OCI-LY7 (cell line): ENCODE measurements at regions not wholly inside any gene's neighbourhood (a gene's known extent, or its start where the extent isn't known, plus 50 kb on each side); places are given as distances from the start of the nearest gene placed in this dataset.
"Not testable (repeated sequence)": the region's sequence is repeated elsewhere in the genome, so short reads cannot be mapped to it uniquely, and the experiment has no call there.

Source experiments
- BruUV-seq: library from RNA; stranded (reverse); fragments of 400-500 nt; replicated peaks from 2 replicates; lab custom pipeline; 2021; lab: Mats Ljungman, UMichigan
- CTCF ChIA-PET: fragments of 300-600 bp; sonication (Branson Sonifier 250); formaldehyde crosslinking; loops from one replicate; lab custom pipeline; 2022; ENCODE audit warnings: antibody characterized with exemption; ENCODE audit not compliant: unreplicated experiment; lab: Charles Lee
- POLR2A ChIA-PET: fragments of 300-600 bp; sonication (Branson Sonifier 250); formaldehyde crosslinking; loops from one replicate; lab custom pipeline; 2022; ENCODE audit warnings: antibody characterized with exemption; lab: Charles Lee
- DNase-seq: peaks from one replicate; pipeline ENCODE4 v3.0.0-alpha.2; 2015; ENCODE audit warnings: low spot score
- H2AFZ ChIP-seq: fragments of 200-600 bp; sonication (generic), shearing (Covaris generic); 2 replicates; pipeline ENCODE4 v1.6.1; 2014; ENCODE audit warnings: mild to moderate bottlenecking, antibody characterized with exemption, low read length, moderate library complexity
- H3K27ac ChIP-seq: fragments of 200-600 bp; sonication (generic); 2 replicates; pipeline ENCODE4 v1.5.1; 2014; ENCODE audit warnings: mixed run types, low read depth, mild to moderate bottlenecking, moderate library complexity, low read length, inconsistent platforms; ENCODE audit not compliant: poor library complexity, severe bottlenecking
- H3K36me3 ChIP-seq: fragments of 200-600 bp; sonication (generic); 2 replicates; pipeline ENCODE4 v1.6.1; 2014; ENCODE audit warnings: mild to moderate bottlenecking, antibody characterized with exemption, low read length, moderate library complexity, mixed read lengths; ENCODE audit not compliant: insufficient read depth
- H3K4me1 ChIP-seq: fragments of 200-600 bp; sonication (generic); 2 replicates; pipeline ENCODE4 v1.5.1; 2014; ENCODE audit warnings: mild to moderate bottlenecking, low read length; ENCODE audit not compliant: insufficient read depth, poor library complexity, severe bottlenecking
- H3K4me2 ChIP-seq: fragments of 200-600 bp; sonication (generic); 2 replicates; pipeline ENCODE4 v1.6.1; 2014; ENCODE audit warnings: mild to moderate bottlenecking, low read length
- H3K4me3 ChIP-seq: fragments of 200-600 bp; sonication (generic); 2 replicates; pipeline ENCODE4 v1.5.1; 2014; ENCODE audit warnings: mild to moderate bottlenecking, low read depth, low read length; ENCODE audit not compliant: poor library complexity, severe bottlenecking
- H3K79me2 ChIP-seq: fragments of 200-600 bp; sonication (generic); 2 replicates; pipeline ENCODE4 v1.6.1; 2016; ENCODE audit warnings: low read depth, mild to moderate bottlenecking, low read length, moderate library complexity, mixed read lengths; ENCODE audit not compliant: insufficient read depth
- H3K9me2 ChIP-seq: fragments of 200-600 bp; sonication (generic); 2 replicates; pipeline ENCODE4 v1.6.1; 2016; ENCODE audit warnings: mild to moderate bottlenecking, low read length, mixed read lengths; ENCODE audit not compliant: insufficient read depth
- H3K9me3 ChIP-seq: fragments of 200-600 bp; sonication (generic); 2 replicates; pipeline ENCODE4 v1.6.1; 2014; ENCODE audit warnings: mild to moderate bottlenecking, mixed run types, low read length, mixed read lengths
- H4K20me1 ChIP-seq: fragments of 200-600 bp; sonication (generic); 2 replicates; pipeline ENCODE4 v1.6.1; 2014; ENCODE audit warnings: mild to moderate bottlenecking, antibody characterized with exemption, low read length, moderate library complexity, mixed read lengths; ENCODE audit not compliant: insufficient read depth
- CTCF ChIP-seq: fragments of 200-600 bp; sonication (generic); conservative IDR thresholded peaks from 2 replicates; pipeline ENCODE4 v1.5.1; 2014; ENCODE audit warnings: mild to moderate bottlenecking, antibody characterized with exemption, low read length, moderate library complexity, mixed read lengths
- EZH2phosphoT487 ChIP-seq: fragments of 200-600 bp; sonication (generic); IDR thresholded peaks from 2 replicates; pipeline ENCODE4 v1.6.1; 2018; ENCODE audit warnings: low read depth, borderline replicate concordance, mild to moderate bottlenecking, mixed run types, antibody characterized with exemption, low read length, moderate library complexity, mixed read lengths
- intact Hi-C: fragments of 100-400 bp; cut with micrococcal nuclease; formaldehyde crosslinking; loops from one replicate; pipeline ENCODE4 v1.10.0; 2022; ENCODE audit not compliant: unreplicated experiment

DNA sequence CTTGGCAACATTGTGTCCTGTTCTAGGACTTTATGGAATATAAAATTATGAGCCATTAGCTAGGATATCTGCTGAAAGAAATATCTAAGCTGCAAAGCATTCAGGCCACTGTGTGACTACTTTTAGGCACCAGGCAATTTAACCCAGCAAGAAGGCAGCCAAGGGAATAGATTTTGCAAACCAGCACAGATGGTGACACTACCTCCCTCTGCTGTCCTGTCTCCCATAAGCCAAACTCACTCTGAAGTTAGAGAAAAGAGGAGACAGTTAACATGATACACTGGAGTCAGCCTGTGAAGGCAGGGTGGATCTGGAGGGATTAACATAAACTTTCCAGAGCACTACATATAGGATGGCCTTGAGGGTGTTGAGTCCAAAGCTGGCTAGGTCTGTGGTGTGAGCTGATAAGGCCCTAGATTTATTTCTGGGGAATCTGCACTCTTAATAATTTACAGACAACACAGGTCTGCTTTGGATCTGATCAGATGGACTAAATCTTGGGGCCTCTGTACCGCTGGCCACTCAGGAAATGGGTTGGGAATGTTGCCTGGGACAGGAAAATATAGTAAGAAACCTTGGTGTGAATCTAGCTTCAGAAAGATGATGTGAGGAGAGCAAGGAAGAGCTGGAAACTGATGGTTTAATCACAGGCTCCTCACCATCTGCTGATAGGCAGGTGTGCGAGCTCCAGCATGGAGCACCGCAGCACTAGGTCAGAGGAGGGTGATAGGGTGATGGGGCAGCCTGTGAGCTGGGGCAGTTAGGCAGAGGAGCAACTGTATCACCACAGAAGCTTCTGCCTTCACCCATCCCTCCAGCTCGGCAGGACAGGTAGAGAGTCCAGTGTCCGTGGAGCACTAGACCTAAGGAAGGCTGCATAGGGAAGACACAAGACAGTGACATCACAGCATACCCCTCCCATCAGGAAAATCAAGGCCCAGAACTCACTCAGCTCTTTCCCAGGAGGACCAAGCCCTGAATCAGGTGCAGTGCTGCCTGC lies 229.9 kb upstream of the PRSS1 start:
- H3K4me3 ChIP-seq = no peak overlapping the region
- no peaks in the 10 kb centered on the region for H3K79me2 ChIP-seq
- ChIA-PET POLR2A (interaction anchor here (0.9 kb wide), 1 partner anchor 12 kb away, joined by 4 read pairs; no protein-coding TSS in a partner anchor), CTCF (interaction anchor here (0.7 kb wide), 1 partner anchor 56 kb away, joined by 3 read pairs; no protein-coding TSS in a partner anchor)
- BruUV-seq = no TSS peak
- no peak overlapping the region for H3K27ac ChIP-seq
- no peaks in the 10 kb centered on the region for H3K4me1 ChIP-seq
- H2AFZ ChIP-seq = no peak overlapping the region
- DNase-seq = no peak
- no peaks in the 10 kb centered on the region for H3K9me3 ChIP-seq
- H3K9me2 ChIP-seq = no peaks in the 10 kb centered on the region
- no peaks in the 10 kb centered on the region for H4K20me1 ChIP-seq
- no peak for TF ChIP-seq EZH2phosphoT487
- TF ChIP-seq CTCF = peak; percentile 10; the same call in 1 of the 2 replicates
- no peak overlapping the region for H3K4me2 ChIP-seq
- H3K36me3 ChIP-seq = no peaks in the 10 kb centered on the region
- intact Hi-C loops = loop anchor here (5.0 kb wide), 1 partner anchor 57 kb away; no protein-coding TSS in a partner anchor

DNA sequence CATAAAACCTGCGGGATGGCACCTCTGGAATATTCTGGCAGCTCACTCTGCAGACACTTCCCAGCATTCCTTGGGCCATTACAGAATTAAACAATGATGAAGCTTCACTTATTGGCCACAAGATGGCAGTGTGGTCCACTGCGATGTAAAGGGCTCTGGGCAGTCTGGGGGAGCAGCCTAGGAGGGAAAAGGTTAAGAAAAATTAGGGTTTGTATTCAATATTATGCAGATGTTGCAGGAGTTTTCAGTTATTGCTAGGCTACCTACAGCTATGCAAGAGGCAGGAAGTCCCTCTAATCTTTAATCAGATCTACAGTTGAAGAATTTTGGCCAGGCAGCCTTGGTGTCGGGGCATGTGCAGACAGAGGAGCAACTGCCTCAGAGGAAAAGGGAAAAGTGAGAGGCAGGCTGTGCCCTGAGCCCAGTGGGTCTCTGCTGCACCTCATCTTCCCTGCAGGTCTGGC lies 233.2 kb upstream of the PRSS1 start:
- intact Hi-C loops = no loop called here
- no peak overlapping the region for H3K4me3 ChIP-seq
- DNase-seq = peak; percentile 67
- no peaks in the 10 kb centered on the region for H3K9me2 ChIP-seq
- no peaks in the 10 kb centered on the region for H3K36me3 ChIP-seq
- no TSS peak for BruUV-seq
- H2AFZ ChIP-seq = no peak overlapping the region
- H3K9me3 ChIP-seq = no peaks in the 10 kb centered on the region
- CTCF ChIA-PET = interaction anchor here (0.8 to 1.0 kb wide), 3 partner anchors 14 to 34 kb away, joined by 3 to 4 read pairs (median 3); no protein-coding TSS in a partner anchor
- POLR2A ChIA-PET = interaction anchor here (1.0 kb wide), 1 partner anchor 10 kb away, joined by 3 read pairs; no protein-coding TSS in a partner anchor
- no peaks in the 10 kb centered on the region for H4K20me1 ChIP-seq
- H3K4me2 ChIP-seq = no peak overlapping the region
- no peaks in the 10 kb centered on the region for H3K4me1 ChIP-seq
- H3K27ac ChIP-seq = no peak overlapping the region
- TF ChIP-seq EZH2phosphoT487 (no peak), CTCF (peak; percentile 90)
- H3K79me2 ChIP-seq = no peaks in the 10 kb centered on the region

- H3K9me2 ChIP-seq, H3K4me1 ChIP-seq, H4K20me1 ChIP-seq, intact Hi-C loops, H3K79me2 ChIP-seq, H3K4me2 ChIP-seq, H3K4me3 ChIP-seq, H3K27ac ChIP-seq, DNase-seq, H2AFZ ChIP-seq, POLR2A ChIA-PET, BruUV-seq, CTCF ChIA-PET, H3K9me3 ChIP-seq, H3K36me3 ChIP-seq: not testable (repeated sequence)
These were observed 234.6 kb upstream of the PRSS1 start for GRCh38 chr7:142514716-142515115.
